Loucy (cell line): ENCODE measurements at regions not wholly inside any gene's neighbourhood (a gene's known extent, or its start where the extent isn't known, plus 50 kb on each side); places are given as distances from the start of the nearest gene placed in this dataset.

ENCODE experiments used
- CTCF ChIP-seq: fragments of 200-600 bp; sonication (generic); conservative IDR thresholded peaks from 2 replicates; pipeline ENCODE4 v1.5.1; 2014; ENCODE audit warnings: mild to moderate bottlenecking, antibody characterized with exemption, low read length
- EZH2phosphoT487 ChIP-seq: fragments of 200-600 bp; IDR thresholded peaks from 2 replicates; pipeline ENCODE4 v1.6.1; 2018; ENCODE audit warnings: antibody characterized with exemption, mild to moderate bottlenecking, moderate library complexity, borderline replicate concordance

GRCh38 chr9:111236332-111236731 is 93.7 kb downstream of the OR2K2 start:
- TF ChIP-seq CTCF (no peak), EZH2phosphoT487 (no peak)
